ENCODE measurements at regions not wholly inside any gene's neighbourhood (a gene's known extent, or its start where the extent isn't known, plus 50 kb on each side); places are given as distances from the start of the nearest gene placed in this dataset.

DNA sequence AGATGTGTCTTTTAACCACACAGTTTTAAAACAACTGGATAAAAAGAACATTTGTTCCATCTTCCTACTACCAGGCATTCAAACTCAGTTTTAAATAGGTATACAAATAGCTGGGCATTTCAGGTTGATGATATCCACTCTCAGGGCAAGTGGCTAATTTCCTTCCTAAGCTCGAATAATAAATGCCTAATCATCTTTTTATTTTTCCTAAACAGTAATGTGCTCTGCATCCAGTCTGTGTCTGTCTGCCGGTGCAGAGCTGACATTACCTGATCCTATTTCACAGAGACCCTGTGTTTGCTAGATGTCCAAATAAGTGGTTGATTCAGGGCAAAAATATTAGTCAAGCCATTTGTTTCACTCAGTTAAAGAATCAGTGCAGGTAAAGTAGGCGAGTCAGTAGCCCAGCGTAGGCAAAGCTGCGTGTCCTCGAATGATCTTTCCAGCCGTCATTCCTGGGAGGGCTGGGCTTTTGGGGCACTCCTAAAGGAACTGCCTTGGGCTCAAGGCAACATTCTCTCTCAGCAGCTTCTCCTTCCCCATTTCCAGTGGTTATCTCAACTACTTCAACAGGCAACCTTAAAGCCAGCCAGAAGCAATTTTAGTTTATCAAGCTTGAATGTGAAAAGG lies 74.2 kb upstream of the BMP2 start:
- no peak for DNase-seq (ENCODE audit: low spot score)

DNA sequence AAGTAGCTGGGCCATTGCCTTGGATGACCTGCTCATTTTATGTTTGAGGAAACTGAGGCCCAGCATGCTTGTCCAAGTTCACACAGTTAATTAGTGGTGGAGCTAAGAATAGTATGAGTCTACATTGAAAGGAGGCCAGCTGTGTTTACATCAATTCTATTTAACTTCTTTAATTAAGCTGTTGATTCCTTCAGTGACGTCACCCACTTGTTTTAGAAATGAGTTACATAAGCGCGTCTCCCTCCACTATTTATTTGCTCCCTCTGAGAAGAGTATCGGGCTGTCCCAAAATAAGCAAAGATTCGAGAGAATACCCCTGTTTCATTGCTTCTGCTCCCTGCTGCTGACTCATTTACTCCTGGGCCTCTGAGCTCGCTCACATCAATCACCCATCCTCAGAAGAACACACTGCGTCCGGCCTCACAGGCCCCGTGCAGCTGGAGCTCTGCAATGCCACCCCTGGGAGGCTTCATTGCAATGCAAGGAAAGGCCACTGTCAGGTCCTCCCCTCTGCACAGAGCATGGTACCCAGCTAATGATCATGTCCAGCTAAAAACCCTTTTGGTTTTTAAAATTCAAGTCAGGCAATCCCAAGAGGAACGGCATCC lies 74.8 kb upstream of the BMP2 start:
- peak; percentile 65 for DNase-seq (ENCODE audit: low spot score)

DNA sequence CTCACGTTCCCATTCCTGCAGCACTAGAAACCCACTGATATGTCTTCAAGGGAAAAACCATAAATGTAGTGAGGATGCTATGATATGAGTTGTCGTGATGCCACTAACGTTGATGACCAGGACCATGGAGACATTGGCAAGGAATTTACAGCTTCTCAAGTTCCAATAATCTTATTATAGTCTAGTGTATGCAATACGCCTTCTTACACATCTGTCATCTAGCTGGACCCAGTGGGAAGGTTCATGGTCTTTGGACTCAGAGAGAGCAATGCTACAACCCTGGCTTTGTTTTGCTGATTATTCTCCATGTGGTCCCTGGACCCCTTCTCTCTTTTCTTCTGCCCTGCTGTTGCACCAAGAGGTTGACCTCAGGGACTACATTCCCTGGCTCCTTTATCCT lies 76.0 kb upstream of the BMP2 start:
- DNase-seq (ENCODE audit: low spot score), result no peak

DNA sequence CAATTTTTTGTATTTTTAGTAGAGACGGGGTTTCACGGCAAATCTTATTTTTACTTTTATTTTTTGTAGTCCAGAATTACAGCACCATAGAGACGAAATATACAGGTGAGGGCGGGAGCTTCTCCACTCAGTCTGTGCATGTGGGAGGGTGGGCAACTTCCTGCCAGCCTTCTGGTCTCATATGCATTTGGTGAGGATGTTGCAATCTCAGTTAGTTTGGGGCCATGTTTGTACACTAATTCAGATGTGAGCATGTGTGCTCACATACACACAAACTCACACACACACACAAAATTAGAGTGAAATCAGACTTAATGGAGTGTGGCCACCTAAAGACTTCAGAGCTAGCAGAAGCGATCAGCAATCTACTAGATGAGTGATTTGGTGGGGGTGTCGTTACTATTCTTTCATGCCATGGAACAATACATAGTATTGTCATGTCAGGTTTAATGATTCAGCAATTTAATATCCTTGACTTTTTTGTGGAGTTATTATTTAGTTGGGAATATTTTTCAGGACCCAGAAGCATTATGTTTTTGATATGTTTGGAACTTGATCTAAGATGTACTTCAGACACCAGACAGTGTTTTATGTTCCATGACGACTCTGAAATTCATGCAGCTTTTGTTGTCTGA lies 78.0 kb upstream of the BMP2 start:
- no peak for DNase-seq (ENCODE audit: low spot score)

DNA sequence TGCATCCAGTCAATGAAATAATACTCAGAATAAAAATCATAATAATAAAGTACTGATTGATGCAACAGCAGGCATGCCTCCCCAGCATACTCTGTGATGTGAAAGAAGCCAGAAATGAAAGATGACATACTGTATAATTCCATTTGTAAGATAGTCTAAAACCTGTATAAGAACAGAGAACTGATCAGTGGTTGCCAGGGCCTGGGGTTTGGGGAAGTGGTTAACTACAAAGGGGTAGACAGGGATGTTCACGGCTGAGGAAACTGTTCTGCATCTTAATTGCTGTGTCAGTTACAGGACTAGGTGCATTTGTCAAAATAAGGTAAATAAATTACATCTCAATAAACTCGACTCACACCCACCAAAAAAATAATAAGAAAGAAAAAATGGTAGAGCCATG lies 81.3 kb upstream of the BMP2 start:
- DNase-seq (ENCODE audit: low spot score), result no peak

DNA sequence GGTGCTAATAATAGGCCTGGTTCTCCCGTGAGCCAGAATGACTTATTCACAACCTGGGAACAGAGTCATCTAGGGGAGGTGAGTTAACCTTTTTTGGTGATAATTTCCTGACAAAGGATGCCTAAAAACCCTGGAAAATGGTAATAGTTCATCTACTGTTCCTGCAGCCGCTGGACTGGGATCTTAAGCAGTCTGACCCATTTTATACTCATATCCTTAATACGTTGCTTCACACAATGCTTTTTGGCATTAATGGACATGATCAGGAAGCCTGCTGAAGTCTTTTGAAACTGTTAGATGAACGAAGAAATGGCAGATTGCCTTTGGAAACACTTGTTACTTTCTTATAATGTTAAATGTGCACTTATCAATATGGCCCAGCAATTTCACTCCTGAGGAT lies 81.9 kb upstream of the BMP2 start:
- no peak for DNase-seq (ENCODE audit: low spot score)

DNA sequence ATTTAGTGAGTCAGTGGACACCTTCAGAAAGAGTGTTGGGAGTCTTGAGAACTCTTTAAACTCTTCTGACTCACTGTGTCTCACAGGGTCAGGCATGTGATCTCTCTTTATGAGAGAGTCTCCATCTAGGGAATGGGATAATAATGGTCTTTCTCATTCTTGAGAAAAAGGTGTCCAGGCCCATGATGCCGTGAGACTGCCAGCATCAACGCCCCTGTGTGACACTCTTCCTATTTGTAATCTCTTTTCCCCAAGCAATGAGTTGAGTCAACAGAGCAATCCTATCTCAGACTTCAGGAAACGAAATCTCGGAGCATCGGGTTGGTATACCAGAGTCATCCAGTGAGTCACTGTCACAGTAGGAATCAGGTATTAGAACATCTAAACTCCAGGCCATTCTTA lies 82.3 kb upstream of the BMP2 start:
- DNase-seq (ENCODE audit: low spot score), result no peak

DNA sequence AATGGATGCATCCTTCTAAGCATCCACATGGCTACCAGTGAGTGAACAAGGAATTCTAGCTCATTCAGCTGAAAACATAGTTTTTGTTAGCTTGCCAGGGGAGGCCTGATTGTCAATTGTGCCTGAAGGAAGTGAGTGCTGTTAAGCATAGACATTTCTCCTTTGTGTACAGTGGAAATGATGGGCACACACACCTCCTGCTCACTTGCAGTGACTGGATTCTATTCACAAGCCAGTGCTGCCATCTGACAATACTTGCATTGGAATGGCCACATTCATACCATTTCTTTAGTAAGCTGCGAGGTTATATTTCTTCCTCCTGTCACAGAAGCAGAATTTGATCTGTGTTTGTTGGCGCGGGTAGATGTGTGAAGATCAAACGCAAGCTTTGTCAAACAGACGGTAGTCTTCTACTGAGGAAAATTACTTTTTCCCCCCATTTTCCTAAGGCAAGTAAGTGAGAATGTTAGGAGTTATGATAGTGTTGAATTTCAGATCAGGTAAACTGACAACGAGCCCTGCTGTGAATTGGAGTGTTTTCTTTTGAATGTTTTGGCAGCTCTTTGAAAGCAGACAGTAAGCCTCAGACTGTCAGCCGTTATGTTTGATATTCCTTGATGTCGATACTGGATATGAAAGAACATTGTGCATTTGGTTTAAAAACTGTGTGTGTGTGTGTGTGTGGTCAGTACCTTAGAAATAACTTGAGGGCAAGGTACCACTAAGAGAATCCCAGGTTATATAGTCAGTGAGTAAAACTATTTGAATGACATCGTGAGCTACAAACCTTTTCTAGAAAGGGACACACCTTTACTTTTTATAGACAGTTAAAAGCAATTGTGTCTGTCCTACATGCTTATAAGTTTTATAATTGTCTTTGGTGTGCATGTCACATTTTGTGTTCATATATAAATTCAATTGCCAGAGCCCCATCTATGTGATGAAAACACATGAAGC lies 84.2 kb upstream of the BMP2 start:
- no peak for DNase-seq (ENCODE audit: low spot score)

DNA sequence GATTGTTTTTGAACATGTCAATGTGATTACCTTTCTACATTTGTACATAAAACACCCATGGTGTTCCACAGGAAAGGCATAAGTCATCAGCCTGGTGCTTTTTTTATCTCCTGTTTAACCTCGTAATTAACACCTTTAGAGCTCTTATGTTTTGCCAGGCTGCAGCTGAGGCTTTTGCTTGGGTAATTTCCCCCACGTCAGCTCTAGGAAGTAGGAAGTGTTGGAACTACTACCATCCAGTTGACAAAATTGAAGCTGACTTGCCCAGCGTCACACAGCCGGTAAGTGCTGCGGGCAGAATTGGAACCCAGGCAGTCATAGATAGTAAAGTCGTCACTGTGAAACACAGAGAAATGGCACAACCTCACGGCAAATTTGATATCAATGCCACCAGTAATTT lies 86.6 kb upstream of the BMP2 start:
- no peak for DNase-seq (ENCODE audit: low spot score)

DNA sequence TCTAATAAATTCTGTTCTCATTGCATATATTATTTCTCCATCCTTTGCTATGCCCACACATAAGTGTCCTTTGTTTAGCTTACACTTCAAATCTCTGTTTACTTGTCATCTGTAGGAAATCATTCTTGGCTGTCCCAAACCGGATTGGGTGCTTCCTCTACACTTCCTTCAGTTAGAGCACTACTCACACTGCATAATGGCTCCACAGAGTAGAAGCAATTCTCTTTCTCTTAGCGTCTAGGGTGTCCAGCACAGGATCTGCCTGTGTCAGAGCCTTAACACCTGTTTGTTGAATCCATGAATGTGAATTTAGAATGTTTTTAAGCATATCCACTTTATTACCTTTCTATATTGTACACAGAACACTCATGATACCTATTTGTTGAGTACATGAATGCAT lies 87.0 kb upstream of the BMP2 start:
- no peak for DNase-seq (ENCODE audit: low spot score)

DNA sequence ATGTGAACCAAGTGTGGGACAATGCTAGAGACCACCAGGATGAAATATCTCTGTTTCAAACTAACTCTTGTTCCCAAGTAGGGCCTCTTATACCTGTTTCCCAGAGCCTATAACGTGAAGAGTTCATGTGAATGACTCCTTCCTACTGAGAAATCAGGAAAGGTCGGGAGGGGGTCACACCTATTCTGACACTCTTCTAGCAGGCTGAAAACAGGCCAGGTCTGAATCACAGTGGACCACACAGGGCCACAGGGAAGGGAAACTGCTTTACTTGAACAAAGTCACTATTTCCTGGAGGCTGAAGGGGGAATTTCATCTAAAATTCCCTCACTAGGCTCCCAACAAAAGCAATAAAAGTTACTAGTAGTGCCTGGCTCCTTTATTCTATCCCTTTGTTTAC lies 88.4 kb upstream of the BMP2 start:
- DNase-seq (ENCODE audit: low spot score), result no peak

DNA sequence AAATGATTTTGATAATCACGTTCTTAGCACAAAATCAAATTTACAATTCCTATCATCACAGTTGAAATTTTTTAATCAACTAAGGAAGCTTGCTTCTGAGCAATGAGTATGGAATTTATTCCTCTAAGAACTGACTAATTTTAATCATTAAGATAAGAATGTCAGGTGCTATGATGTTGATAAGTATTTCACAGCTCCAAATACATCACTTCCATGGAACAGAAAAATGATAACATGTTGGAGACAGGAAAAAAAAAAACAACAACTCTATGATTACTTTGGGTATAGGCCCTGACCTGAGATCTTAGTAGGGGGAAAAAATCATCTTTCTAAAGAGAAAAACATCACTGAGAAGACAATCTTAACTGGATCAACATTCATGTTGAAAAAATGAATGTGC lies 89.4 kb upstream of the BMP2 start:
- no peak for DNase-seq (ENCODE audit: low spot score)

DNA sequence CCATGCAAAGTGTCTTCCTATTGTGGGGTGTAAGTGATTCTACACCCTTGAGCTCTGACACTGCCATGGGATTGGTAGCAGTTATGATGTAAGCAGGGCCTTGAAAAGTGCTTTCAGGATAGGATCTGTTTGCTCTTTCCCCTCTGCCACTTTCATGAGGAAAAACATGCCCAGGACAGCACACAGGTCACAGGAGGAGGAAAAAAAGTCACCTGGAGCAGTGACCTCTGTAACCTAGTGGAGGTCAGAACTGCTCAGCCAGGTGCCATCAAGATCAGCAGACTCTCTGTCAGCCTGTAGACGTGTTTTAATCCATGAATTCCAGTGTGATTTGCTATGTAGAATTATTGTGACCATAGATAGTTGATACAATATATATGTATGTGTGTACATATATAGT lies 92.7 kb upstream of the BMP2 start:
- DNase-seq (ENCODE audit: low spot score), result no peak

DNA sequence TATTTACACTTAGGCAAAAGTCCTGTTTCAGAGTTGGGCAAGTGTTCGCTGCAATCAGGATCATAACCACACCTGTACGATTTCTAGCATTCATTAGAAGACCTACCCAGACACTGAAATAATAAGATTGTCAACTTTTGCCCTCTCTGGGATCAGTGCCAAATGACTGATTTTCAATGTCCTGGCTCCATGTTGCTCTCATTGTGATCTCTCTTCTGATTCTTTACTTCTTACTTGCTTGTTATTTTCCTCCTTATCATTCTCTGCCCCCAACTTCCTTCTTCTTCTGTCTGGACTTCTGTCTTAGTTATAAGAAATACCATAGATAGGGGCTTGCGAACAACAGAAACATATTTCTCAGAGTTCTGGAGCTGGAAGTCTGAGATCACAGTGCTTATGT lies 94.4 kb upstream of the BMP2 start:
- no peak for DNase-seq (ENCODE audit: low spot score)

DNA sequence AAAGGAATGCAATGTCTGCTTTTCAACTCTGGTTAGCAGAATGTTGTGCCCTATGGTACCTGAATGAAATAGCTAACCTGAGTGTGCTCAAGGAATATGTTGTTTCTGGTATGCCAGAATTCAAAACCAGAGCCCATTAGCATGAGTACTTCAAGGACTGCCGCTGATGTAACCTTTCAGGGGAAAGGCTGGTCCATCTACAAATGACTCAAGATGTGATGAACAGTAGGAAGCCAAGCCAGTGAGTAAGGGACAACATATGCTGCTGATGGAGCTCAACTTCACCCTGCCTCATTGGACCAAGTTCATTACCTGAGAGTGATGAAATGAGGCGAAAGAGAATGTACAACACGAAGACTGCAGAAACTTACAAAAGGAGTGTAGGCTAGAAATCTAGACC lies 95.7 kb upstream of the BMP2 start:
- no peak for DNase-seq (ENCODE audit: low spot score)

DNA sequence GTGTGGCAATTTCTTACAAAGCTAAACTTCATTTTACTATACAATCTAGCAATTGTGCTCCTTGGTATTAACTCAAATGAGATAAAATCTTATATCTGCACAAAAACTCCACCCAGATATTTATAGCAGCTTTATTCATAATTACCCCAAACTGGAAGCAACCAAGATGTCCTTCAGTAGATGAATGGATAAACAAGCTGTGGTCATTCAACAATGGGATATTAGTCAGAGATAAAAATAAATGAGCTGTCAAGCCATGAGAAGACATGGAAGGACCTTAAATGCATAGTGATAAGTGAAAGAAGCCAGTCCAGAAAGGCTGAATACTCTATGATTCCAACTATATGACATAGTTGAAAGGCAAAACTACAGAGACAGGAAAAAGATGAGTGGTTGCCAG lies 98.9 kb upstream of the BMP2 start:
- DNase-seq (ENCODE audit: low spot score), result no peak

DNA sequence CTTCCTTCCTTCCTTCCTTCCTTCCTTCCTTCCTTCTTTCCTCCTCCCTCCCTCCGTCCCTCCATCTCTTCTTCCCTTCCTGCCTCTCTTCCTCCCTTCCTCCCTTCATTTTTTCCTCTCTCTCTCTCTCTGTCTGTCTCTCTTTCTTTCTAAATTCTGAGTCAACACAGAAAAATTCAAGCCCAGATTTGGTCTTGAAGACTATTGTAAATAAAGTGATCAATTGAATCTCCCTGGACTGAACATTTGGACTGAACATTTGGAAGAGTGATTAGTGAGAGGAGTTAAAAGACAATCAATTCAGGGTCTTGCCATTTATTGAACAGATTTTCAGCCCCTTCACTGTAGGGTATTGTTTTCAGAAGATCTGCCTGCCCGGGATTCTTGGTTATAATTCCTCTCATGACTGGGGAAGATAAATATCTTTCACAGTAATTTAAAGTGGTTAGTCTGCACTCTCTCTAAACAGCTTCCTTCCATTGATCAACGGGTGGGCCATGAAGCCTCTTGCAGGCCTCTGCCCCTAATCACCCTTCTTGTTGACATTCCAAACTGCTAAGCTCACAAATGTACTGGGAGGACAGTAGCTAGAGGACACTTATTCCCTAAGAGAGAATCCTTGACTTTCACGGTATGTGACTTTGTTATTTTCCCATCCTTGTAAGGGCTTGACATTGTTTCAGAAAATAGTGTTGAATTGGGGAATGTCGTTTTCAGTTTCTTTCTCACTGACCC lies 101.7 kb upstream of the BMP2 start:
- DNase-seq (ENCODE audit: low spot score), result peak; percentile 42

DNA sequence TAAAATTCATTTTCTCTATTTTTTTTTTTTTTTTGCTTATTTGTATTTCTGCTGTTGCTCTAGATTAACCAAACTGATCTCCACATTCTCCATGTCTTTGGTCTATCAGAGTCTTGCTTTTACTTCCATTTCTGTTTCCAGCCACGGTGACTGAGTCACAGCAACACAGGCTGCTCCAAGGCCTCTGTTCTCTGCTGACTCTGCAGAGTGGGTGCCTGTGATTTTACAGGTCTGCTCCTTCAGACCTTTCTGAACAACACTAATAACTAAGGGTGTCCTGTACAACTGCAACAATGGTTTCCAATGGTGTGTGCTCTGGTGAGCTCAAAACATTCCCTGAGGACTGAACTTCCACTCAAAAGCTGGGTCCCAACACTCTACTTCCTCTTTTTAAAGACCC lies 102.3 kb upstream of the BMP2 start:
- no peak for DNase-seq (ENCODE audit: low spot score)

DNA sequence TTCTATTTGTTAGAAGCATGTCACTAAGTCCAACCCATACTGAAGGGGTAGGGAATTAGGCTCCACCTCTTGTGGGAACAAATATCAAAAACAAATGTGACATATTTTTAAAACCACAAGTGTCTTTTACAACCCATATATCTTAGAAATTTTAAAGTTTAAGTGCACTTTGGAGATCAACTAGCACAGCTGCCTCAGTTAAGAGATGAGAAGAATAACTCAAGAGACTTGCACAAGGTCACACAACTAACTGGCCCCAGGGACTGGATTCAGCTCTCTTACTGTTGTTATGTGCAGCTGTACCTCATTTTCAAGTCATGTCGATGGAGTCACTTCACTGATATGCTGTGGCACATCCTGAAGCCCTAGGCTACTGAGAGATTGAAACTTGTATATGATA lies 102.9 kb upstream of the BMP2 start:
- DNase-seq (ENCODE audit: low spot score), result no peak

DNA sequence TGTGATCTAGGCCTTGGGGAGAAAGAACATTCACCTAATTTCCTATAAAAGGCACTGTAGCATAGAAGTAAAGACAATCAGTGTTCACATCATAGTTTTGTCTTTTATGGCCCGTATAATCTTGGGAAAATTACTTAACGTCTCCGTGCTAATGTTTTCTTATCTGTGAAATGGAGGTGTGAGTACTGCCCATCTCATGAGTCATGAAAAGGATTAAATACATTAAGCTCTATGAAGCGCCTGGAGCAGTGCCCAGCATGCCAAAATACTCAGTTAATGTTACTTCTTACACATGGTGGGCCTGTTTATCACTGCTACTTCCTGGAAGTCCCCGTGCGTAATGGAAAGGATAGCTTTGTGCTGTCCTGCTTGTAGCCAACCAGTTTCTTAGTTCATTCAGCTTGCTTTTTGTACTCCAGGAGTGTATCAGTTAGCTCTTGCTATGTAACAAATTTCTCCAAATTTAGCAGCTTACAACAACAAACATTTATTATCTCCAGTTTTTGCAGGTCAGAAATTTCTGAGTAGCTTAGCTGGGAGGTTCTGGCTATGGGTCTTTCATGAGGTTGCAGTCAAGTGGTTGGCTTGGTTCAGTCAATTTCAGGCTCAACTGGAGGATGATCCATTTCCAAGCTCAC lies 103.6 kb upstream of the BMP2 start:
- DNase-seq (ENCODE audit: low spot score), result no peak

DNA sequence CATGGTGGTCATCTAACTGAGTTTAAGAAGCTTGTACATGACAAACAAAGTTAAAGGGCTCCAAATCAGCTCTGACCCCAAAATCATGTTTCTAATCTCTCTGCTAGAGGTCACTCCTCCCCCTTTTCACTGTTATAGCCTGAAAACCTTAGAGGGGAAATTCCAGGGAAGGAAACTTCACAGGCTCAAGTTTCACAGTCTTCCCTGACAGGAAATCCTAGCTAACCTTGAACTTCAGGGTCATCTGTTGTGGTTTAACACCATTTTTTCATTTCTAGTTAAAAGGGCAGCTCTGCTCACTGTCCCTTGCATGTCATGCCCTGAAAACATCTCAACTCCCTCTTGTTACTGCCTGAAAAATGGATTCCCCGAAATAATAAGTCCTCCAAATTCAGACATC lies 104.4 kb upstream of the BMP2 start:
- no peak for DNase-seq (ENCODE audit: low spot score)

DNA sequence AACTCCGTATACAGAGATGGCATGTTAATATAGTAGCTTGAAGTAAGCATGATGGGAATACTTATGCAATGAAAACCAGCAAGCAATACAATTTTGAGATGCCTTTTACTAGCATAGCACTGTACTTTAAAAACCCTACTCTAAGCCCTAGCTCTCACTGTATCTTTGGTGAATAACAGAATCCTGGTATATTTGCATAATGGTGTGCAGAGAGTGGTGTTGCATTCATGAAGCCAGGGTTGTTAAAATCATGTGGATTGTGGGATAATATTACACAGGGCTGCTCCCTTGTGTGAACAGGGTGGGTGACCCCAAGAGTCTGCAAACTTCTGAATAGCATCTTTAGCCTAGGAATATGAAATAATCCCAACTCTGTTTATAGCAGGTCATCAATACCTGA lies 105.2 kb upstream of the BMP2 start:
- no peak for DNase-seq (ENCODE audit: low spot score)
